Erythroblast (primary cell): ENCODE measurements at regions not wholly inside any gene's neighbourhood (a gene's known extent, or its start where the extent isn't known, plus 50 kb on each side); places are given as distances from the start of the nearest gene placed in this dataset.

Source experiments
- DNase-seq, 2 experiments: peaks; one replicate each; lab custom pipeline; 2025; lab: John Stamatoyannopoulos, UW
- GATA1 ChIP-seq: IDR thresholded peaks from 2 replicates; pipeline ENCODE4 v1.6.1; 2011; ENCODE audit warnings: low read depth, mild to moderate bottlenecking, control low read depth, low read length, moderate library complexity
- POLR2A ChIP-seq: IDR thresholded peaks from 2 replicates; pipeline ENCODE4 v1.6.1; 2011; ENCODE audit warnings: mild to moderate bottlenecking, low read length

DNA sequence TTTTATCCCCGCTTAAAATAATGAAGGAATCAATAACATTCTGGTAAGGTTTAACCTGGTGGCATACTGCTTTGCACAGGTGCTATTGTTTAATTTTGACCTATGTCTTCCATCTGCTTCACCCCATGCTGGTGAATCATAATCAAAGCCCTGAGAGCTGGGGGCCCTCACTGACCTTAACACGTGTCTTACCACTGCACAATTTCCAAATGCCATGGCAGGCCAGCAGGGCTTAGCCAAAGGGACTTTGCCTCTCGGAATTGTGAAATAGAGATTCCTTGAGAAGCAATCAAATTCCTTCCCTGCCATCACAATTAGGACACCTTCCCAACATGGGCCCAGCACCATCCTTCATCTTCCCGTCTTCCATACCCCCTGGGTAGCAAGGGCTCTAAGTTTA lies 242.6 kb upstream of the THBS1 start:
- no peak for TF ChIP-seq POLR2A
- TF ChIP-seq GATA1: no peak
- DNase-seq: no peak

DNA sequence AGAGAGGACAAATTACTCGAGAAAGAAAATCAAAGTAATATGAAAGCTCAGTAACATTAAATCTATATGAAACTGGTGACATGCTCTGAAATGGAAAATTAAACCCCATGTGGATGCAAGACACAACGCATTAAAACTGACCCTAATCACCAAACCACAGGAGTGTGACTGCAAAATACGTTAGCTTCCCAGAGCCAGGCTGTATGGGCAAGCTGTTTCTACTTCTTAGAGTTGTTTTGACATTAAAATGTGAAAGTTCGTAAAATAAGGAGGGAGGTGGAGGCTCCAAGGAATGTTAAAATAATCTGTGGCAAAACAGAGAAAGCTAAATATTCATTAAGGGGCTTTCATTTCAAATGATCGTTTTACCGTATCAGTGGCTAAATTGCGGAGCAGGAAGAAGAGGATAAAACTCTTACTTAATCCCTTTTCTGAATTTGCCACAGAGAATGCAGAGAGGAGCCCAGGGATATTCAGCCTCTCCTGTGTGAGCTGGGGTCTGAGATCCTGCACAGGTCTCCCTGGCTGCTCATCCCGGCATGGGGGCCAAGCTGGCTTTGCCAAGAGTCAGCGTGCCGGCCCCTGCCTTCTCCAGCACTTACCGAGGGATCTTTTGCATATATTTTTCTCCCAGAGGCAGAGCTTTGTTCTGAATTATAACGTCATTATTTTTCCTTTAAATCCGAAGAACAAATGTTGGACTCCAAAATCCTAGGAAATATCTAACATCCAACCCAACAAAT lies 239.8 kb upstream of the THBS1 start:
- TF ChIP-seq POLR2A (no peak), GATA1 (no peak)

DNA sequence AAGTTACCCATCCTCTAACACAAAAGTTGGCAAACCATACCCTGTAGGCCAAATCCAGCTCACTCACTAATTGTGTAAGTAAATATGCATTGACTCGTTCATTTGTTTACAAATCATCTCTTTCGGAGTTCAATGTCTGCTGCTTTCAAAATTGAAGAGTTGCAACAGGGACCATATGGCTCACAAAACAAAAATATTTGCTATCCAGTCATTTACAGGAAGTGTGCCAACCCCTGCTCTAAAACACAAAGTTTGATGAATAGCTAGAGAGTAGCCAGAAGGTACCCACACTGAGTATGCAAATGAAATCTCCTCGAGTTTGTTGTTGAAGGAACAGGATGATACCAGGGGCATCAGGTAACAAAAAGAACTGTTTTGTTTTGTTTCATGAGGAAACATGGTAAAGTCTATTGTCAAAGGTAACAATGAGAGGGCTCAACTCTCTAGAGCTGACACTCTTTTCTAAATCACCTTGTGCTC lies 236.2 kb upstream of the THBS1 start:
- no peak for DNase-seq

More for the DNA sequence above, 239.8 kb upstream of the THBS1 start:
- DNase-seq: no peak

GRCh38 chr15:39345176-39345575 lies 235.7 kb upstream of the THBS1 start:
- TF ChIP-seq POLR2A: no peak
- TF ChIP-seq GATA1: no peak

More for the DNA sequence above, 236.2 kb upstream of the THBS1 start:
- TF ChIP-seq GATA1 (no peak), POLR2A (no peak)

DNA sequence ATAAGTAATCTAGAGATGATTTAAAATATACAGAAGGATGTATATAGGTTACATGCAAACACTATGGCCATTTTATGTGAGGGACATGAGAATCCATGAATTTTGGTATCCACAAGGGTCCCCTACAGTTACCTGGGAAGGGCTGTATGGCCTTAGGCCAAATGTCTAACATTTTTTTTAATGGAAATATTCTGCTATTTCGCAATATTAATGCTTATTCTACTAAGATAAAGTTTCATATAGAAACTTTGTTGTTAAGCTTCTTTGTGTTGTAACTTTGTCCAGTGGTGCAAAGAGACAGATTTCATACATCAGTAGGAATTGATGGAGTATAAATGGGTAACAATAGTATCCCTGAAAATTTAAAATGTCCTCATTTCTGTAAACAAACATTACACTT lies 233.4 kb upstream of the THBS1 start:
- TF ChIP-seq GATA1: no peak
- no peak for TF ChIP-seq POLR2A
- DNase-seq: no peak

More at GRCh38 chr15:39345176-39345575, 235.7 kb upstream of the THBS1 start:
- DNase-seq: no peak

DNA sequence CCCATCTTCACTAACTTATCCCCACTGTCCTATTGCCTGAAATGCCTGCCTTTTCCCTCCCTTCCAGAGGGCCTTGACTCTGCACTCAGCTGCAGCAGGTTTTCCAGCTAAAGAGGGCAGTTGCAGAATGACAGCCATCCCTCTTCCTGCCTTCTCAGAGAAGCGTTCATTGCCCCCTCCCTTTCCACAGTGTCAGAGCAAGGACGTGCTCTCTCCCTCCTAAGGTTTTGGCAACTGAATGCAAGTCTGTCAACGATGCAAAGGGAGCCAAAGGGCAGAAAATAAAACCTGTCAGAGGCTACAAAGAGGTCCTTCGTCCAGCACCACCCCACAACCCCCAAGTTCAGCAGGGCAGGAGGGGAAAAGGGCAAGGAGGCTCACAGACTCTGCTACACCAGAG lies 230.1 kb upstream of the THBS1 start:
- DNase-seq: no peak
- TF ChIP-seq GATA1 (no peak), POLR2A (no peak)

DNA sequence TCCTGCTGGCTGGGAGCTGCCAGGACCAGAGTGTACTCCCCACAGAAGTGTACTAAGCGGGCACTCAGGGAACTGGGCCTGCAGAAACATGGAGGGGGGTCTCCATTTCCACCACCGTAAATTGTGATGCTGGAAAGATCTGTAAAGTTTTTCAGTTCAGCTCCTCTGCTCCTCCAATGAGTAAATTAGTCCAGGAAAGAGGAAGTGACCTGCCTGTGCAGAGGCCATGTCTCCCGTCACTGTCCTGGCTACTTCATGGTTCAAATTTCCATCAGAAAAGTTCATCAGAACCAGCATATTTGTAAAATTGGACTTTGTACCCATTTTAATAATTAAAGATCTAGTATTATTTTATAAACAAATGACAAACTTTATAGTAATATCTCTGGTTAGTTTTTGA lies 226.7 kb upstream of the THBS1 start:
- DNase-seq: no peak
- no peak for TF ChIP-seq POLR2A

- no peak for DNase-seq
- TF ChIP-seq POLR2A (no peak), GATA1 (no peak)
Measured at GRCh38 chr15:39357480-39358268, 223.2 kb upstream of the THBS1 start.

GRCh38 chr15:39358441-39359041 lies 222.3 kb upstream of the THBS1 start:
- DNase-seq: peak; percentile 3 to 21
- TF ChIP-seq GATA1 (no peak), POLR2A (no peak)

- TF ChIP-seq POLR2A (no peak), GATA1 (no peak)
- DNase-seq: no peak
Measured at GRCh38 chr15:39359771-39360170, 221.1 kb upstream of the THBS1 start.

GRCh38 chr15:39360452-39360851 lies 220.4 kb upstream of the THBS1 start:
- no peak for DNase-seq
- TF ChIP-seq GATA1: no peak
- TF ChIP-seq POLR2A: no peak

DNA sequence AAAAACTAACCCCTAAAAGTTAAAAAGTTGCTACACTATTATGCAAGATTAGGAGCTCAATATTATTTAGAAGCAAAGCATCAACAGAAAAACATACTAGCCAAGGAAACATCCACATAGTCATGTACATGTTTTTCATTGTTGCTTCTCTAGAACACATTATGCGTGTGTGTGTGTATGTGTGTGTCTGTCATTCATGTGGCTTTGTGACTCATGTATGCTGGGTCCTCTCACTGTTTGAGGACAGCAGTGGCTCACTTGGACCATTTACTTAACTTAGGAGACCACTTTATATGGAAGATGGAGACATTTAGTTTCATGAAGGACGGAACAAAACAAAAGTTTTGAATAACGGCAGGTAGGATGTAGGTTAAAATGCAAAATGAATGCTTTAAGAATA lies 219.4 kb upstream of the THBS1 start:
- TF ChIP-seq GATA1 (no peak), POLR2A (no peak)
- DNase-seq: no peak

DNA sequence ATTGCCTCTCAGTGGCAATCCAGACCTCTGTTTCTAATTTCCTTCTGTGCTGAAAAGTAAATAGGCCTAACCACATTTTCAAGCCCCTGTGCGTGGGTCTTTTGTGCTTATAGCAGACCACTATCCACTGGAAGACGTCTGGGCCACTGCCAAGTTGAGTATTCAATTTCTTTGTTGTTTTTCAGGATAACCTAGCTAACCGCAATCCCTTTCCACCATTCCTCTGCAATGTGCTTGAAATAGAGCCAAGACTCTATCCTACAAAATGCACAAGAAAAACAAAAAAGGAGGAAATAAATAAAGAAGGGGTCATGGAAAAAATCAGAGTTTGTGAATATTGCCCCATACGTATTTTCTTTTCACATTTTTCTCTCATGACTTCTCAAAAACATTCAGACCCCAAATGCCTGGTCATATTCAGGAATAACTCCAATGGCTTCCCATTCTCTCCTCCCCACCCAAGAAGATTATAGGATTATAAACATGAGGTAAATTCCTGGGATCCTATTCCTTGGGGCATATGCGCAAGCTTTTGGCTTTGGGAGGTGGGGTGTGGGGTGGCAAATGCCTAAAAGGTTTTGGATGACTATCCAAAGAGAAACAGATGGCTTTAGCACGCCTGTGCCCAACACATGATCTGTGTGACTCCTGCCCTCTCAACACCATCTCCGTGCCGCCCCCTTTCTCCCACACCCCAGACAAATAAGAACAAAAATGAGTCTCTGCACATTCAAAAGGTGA lies 217.9 kb upstream of the THBS1 start:
- no peak for TF ChIP-seq POLR2A
- TF ChIP-seq GATA1: no peak

More for the DNA sequence above, 217.9 kb upstream of the THBS1 start:
- no peak for DNase-seq
